Suppressor macrophage treated with lipopolysaccharide for 1 hour (primary cell): ENCODE measurements at regions not wholly inside any gene's neighbourhood (a gene's known extent, or its start where the extent isn't known, plus 50 kb on each side); places are given as distances from the start of the nearest gene placed in this dataset.

Experiments used
- DNase-seq, 3 donors: peaks; one replicate each; pipeline ENCODE4 v3.0.0-alpha.2; 2020 to 2022

- no peak for DNase-seq
These were observed 532.8 kb downstream of the BRD1 start for GRCh38 chr22:49294656-49295464.

GRCh38 chr22:49292909-49293308 is 534.8 kb downstream of the BRD1 start:
- DNase-seq, result no peak

- DNase-seq, result no peak
These were observed 535.9 kb downstream of the BRD1 start for GRCh38 chr22:49291781-49292180.

GRCh38 chr22:49291169-49291568 is 536.5 kb downstream of the BRD1 start:
- no peak for DNase-seq

GRCh38 chr22:49290711-49291110 is 537.0 kb downstream of the BRD1 start:
- DNase-seq, result no peak

GRCh38 chr22:49289822-49290679 is 537.6 kb downstream of the BRD1 start:
- DNase-seq, result no peak

GRCh38 chr22:49286181-49286760 is 541.4 kb downstream of the BRD1 start:
- DNase-seq, result no peak

GRCh38 chr22:49284931-49285330 is 542.7 kb downstream of the BRD1 start:
- no peak for DNase-seq

GRCh38 chr22:49284056-49284784 is 543.5 kb downstream of the BRD1 start:
- no peak for DNase-seq

GRCh38 chr22:49282596-49282995 is 545.1 kb downstream of the BRD1 start:
- no peak for DNase-seq

GRCh38 chr22:49281467-49282340 is 546.0 kb downstream of the BRD1 start:
- no peak for DNase-seq

GRCh38 chr22:49278340-49278739 is 549.3 kb downstream of the BRD1 start:
- DNase-seq, result no peak

- no peak for DNase-seq
These were observed 551.1 kb downstream of the BRD1 start for GRCh38 chr22:49276567-49276966.

- DNase-seq, result no peak
These were observed 552.8 kb downstream of the BRD1 start for GRCh38 chr22:49274754-49275380.

GRCh38 chr22:49272546-49273125 is 555.0 kb downstream of the BRD1 start:
- no peak for DNase-seq

GRCh38 chr22:49271831-49272230 is 555.8 kb downstream of the BRD1 start:
- no peak for DNase-seq

GRCh38 chr22:49271369-49271727 is 556.3 kb downstream of the BRD1 start:
- no peak for DNase-seq

- no peak for DNase-seq
These were observed 556.9 kb downstream of the BRD1 start for GRCh38 chr22:49270595-49271368.

GRCh38 chr22:49269928-49270327 is 557.7 kb downstream of the BRD1 start:
- no peak for DNase-seq

GRCh38 chr22:49269371-49269770 is 558.3 kb downstream of the BRD1 start:
- no peak for DNase-seq
